HepG2 (cell line): ENCODE measurements at regions not wholly inside any gene's neighbourhood (a gene's known extent, or its start where the extent isn't known, plus 50 kb on each side); places are given as distances from the start of the nearest gene placed in this dataset.

Experiments used
- CTCF ChIP-seq: sonication (generic); formaldehyde crosslinking; IDR thresholded peaks from 2 replicates; pipeline ENCODE4 v1.5.0; 2020; ENCODE audit warnings: mild to moderate bottlenecking, missing genetic modification reagents, moderate library complexity
- EZH2 ChIP-seq: conservative IDR thresholded peaks from 2 replicates; pipeline ENCODE4 v1.6.1; 2012; ENCODE audit warnings: mild to moderate bottlenecking, low read depth, low read length, moderate library complexity
- JUN ChIP-seq: sonication (generic); formaldehyde crosslinking; IDR thresholded peaks from 2 replicates; pipeline ENCODE4 v1.4.0; 2020; ENCODE audit warnings: mild to moderate bottlenecking, missing genetic modification reagents
- JUNB ChIP-seq: sonication (generic); formaldehyde crosslinking; IDR thresholded peaks from 2 replicates; pipeline ENCODE4 v1.8.0; 2022; ENCODE audit warnings: missing genetic modification reagents, mild to moderate bottlenecking, borderline replicate concordance
- KAT8 ChIP-seq: IDR thresholded peaks from 2 replicates; pipeline ENCODE4 v1.6.1; 2016; ENCODE audit warnings: missing genetic modification reagents, missing compliant biosample characterization
- NFIC ChIP-seq: IDR thresholded peaks from 2 replicates; pipeline ENCODE4 v1.6.1; 2012; ENCODE audit warnings: mild to moderate bottlenecking, low read length, inconsistent platforms
- NR2C2 ChIP-seq: sonication (generic); formaldehyde crosslinking; IDR thresholded peaks from 2 replicates; pipeline ENCODE4 v1.4.0; 2020; ENCODE audit warnings: missing genetic modification reagents, mild to moderate bottlenecking, moderate library complexity, borderline replicate concordance
- ZFP82 ChIP-seq: sonication (generic); formaldehyde crosslinking; IDR thresholded peaks from 2 replicates; pipeline ENCODE4 v1.5.1; 2020; ENCODE audit warnings: mild to moderate bottlenecking, missing genetic modification reagents, borderline replicate concordance

- TF ChIP-seq CTCF (CRISPR knock-in tag): no peak
- no peak for TF ChIP-seq NR2C2
- no peak for TF ChIP-seq ZFP82
- TF ChIP-seq JUN (CRISPR knock-in tag): no peak
- no peak for TF ChIP-seq NFIC
- no peak for TF ChIP-seq KAT8 (CRISPR knock-in tag)
- no peak for TF ChIP-seq EZH2
- no peak for TF ChIP-seq JUNB (CRISPR knock-in tag)
These were observed 138.2 kb upstream of the NTM start for GRCh38 chr11:131232261-131232660.
